Naive thymus-derived CD4-positive, alpha-beta T cell (primary cell): ENCODE measurements at regions not wholly inside any gene's neighbourhood (a gene's known extent, or its start where the extent isn't known, plus 50 kb on each side); places are given as distances from the start of the nearest gene placed in this dataset.

ENCODE experiments used
- ATAC-seq: fragments of 150-1000 bp; cut with Tn5 transposase; 2 replicates; pipeline ENCODE4 v1.10.0; 2021; ENCODE audit warnings: mild to moderate bottlenecking, moderate library complexity
- CTCF ChIA-PET: fragments of 350-600 bp; sonication (Branson Sonifier 250); formaldehyde crosslinking; loops from one replicate; lab custom pipeline; 2021; ENCODE audit warnings: antibody characterized with exemption; lab: Charles Lee
- POLR2A ChIA-PET: fragments of 350-600 bp; sonication (Branson Sonifier 250); formaldehyde crosslinking; loops from one replicate; lab custom pipeline; 2021; ENCODE audit warnings: antibody characterized with exemption, inconsistent platforms; lab: Charles Lee
- DNase-seq, 9 donors: peaks; one replicate each; pipeline versions ENCODE4 v3.0.0 to v3.0.0-alpha.2; 2020 to 2022; ENCODE audit warnings: mixed read lengths in 1 of 9
- H3K27ac ChIP-seq: one replicate; pipeline ENCODE4 v1.7.0; 2013; ENCODE audit warnings: mild to moderate bottlenecking, low read depth, low read length, moderate library complexity
- H3K27me3 ChIP-seq, 2 donors: one replicate each; pipeline ENCODE4 v1.7.0; 2013; ENCODE audit warnings: low read length in 2 of 2, mild to moderate bottlenecking in 2 of 2, moderate library complexity in 2 of 2; ENCODE audit not compliant: control insufficient read depth in 2 of 2, insufficient read depth in 2 of 2
- H3K36me3 ChIP-seq, 3 experiments: 1 replicate in 2 of 3; 2 replicates in 1 of 3; pipeline ENCODE4 v1.7.0; 2013; ENCODE audit warnings: low read length in 3 of 3, mild to moderate bottlenecking in 3 of 3, moderate library complexity in 1 of 3; ENCODE audit not compliant: insufficient read depth in 3 of 3, control insufficient read depth in 2 of 3
- H3K4me1 ChIP-seq, 2 donors: one replicate each; pipeline ENCODE4 v1.7.0; 2013; ENCODE audit warnings: low read length in 2 of 2, mild to moderate bottlenecking in 2 of 2, moderate library complexity in 1 of 2; ENCODE audit not compliant: control insufficient read depth in 2 of 2, insufficient read depth in 2 of 2
- H3K4me3 ChIP-seq: 2 replicates; pipeline ENCODE4 v1.7.0; 2013; ENCODE audit warnings: mild to moderate bottlenecking, low read length
- H3K9me3 ChIP-seq, 3 experiments: 1 replicate in 2 of 3; 2 replicates in 1 of 3; pipeline ENCODE4 v1.7.0; 2013; ENCODE audit warnings: low read length in 3 of 3; ENCODE audit not compliant: control insufficient read depth in 2 of 3
- H3K27ac Mint-ChIP-seq, 9 donors: one replicate each; pipeline ENCODE4 v1.8.0; 2020 to 2022; ENCODE audit warnings: mixed read lengths in 9 of 9, mild to moderate bottlenecking in 8 of 9, moderate library complexity in 5 of 9, inconsistent platforms in 2 of 9
- H3K27me3 Mint-ChIP-seq, 5 donors: one replicate each; pipeline ENCODE4 v1.8.0; 2021 to 2022; ENCODE audit warnings: mixed read lengths in 5 of 5, mild to moderate bottlenecking in 1 of 5
- H3K36me3 Mint-ChIP-seq, 5 donors: one replicate each; pipeline ENCODE4 v1.8.0; 2020 to 2022; ENCODE audit warnings: mixed read lengths in 5 of 5, mild to moderate bottlenecking in 3 of 5, inconsistent platforms in 1 of 5
- H3K4me1 Mint-ChIP-seq, 7 donors: one replicate each; pipeline ENCODE4 v1.8.0; 2020 to 2022; ENCODE audit warnings: mixed read lengths in 7 of 7, mild to moderate bottlenecking in 3 of 7, inconsistent platforms in 1 of 7
- H3K4me3 Mint-ChIP-seq, 10 donors: one replicate each; pipeline ENCODE4 v1.8.0; 2020 to 2022; ENCODE audit warnings: mild to moderate bottlenecking in 10 of 10, mixed read lengths in 10 of 10, moderate library complexity in 6 of 10, inconsistent platforms in 2 of 10
- H3K9me3 Mint-ChIP-seq, 11 donors: one replicate each; pipeline ENCODE4 v1.8.0; 2020 to 2022; ENCODE audit warnings: mixed read lengths in 11 of 11, mild to moderate bottlenecking in 4 of 11, inconsistent platforms in 1 of 11, moderate library complexity in 1 of 11
- intact Hi-C, 2 donors: fragments of 100-400 bp; cut with micrococcal nuclease; formaldehyde crosslinking; loops; one replicate each; pipeline ENCODE4 v1.15.1; 2023

- Mint-ChIP-seq H3K4me3 (no peak overlapping the region), H3K9me3 (peaks cover 0 to 4% (median 0%) of the 10 kb centered on the region in 11 donors), H3K27me3 (peaks cover 2 to 22% (median 12%) of the 10 kb centered on the region in 5 donors), H3K4me1 (no peaks in the 10 kb centered on the region), H3K36me3 (no peaks in the 10 kb centered on the region), H3K27ac (no peak overlapping the region)
- ATAC-seq (no peak), DNase-seq (no peak)
- H3K9me3 ChIP-seq = no peaks in the 10 kb centered on the region
- ChIA-PET POLR2A (no interaction called here), CTCF (no interaction called here)
- H3K27ac ChIP-seq = no peak overlapping the region
- intact Hi-C loops = no loop called here
- H3K4me1 ChIP-seq = no peaks in the 10 kb centered on the region
- no peaks in the 10 kb centered on the region for H3K36me3 ChIP-seq
- no peak overlapping the region for H3K4me3 ChIP-seq
- no peaks in the 10 kb centered on the region for H3K27me3 ChIP-seq
These were observed 375.6 kb downstream of the BCKDHB start for GRCh38 chr6:80482056-80482455.

- peaks cover 0 to 2% (median 0%) of the 10 kb centered on the region in 11 donors for H3K9me3 Mint-ChIP-seq
- H3K9me3 ChIP-seq = no peaks in the 10 kb centered on the region
- no peaks in the 10 kb centered on the region for H3K4me1 Mint-ChIP-seq
- no peak overlapping the region for H3K4me3 ChIP-seq
- no peak for DNase-seq
- no peaks in the 10 kb centered on the region for H3K4me1 ChIP-seq
- no peaks in the 10 kb centered on the region for H3K36me3 Mint-ChIP-seq
- ATAC-seq = no peak
- H3K4me3 Mint-ChIP-seq = no peak overlapping the region
- H3K36me3 ChIP-seq = no peaks in the 10 kb centered on the region
- CTCF ChIA-PET = no interaction called here
- no peaks in the 10 kb centered on the region for H3K27me3 ChIP-seq
- H3K27me3 Mint-ChIP-seq = peaks cover 0 to 22% (median 6%) of the 10 kb centered on the region in 5 donors
- no peak overlapping the region for H3K27ac Mint-ChIP-seq
- POLR2A ChIA-PET = no interaction called here
- H3K27ac ChIP-seq = no peak overlapping the region
- intact Hi-C loops = no loop called here
These were observed 374.1 kb downstream of the BCKDHB start for GRCh38 chr6:80480421-80481157.

- Mint-ChIP-seq H3K27me3 (peaks cover 0 to 10% (median 2%) of the 10 kb centered on the region in 5 donors), H3K9me3 (no peaks in the 10 kb centered on the region), H3K4me1 (no peaks in the 10 kb centered on the region), H3K36me3 (no peaks in the 10 kb centered on the region), H3K4me3 (no peak overlapping the region), H3K27ac (no peak overlapping the region)
- no peak overlapping the region for H3K27ac ChIP-seq
- no peaks in the 10 kb centered on the region for H3K4me1 ChIP-seq
- H3K9me3 ChIP-seq = no peaks in the 10 kb centered on the region
- no peaks in the 10 kb centered on the region for H3K36me3 ChIP-seq
- ATAC-seq (no peak), DNase-seq (no peak)
- H3K4me3 ChIP-seq = no peak overlapping the region
- intact Hi-C loops = no loop called here
- H3K27me3 ChIP-seq = no peaks in the 10 kb centered on the region
- POLR2A ChIA-PET = no interaction called here
- CTCF ChIA-PET = no interaction called here
These were observed 371.6 kb downstream of the BCKDHB start for GRCh38 chr6:80478030-80478429.

GRCh38 chr6:80477591-80477990 is 371.1 kb downstream of the BCKDHB start:
- intact Hi-C loops = no loop called here
- ATAC-seq = no peak
- POLR2A ChIA-PET = no interaction called here
- Histone ChIP-seq H3K36me3 (no peaks in the 10 kb centered on the region), H3K4me1 (no peaks in the 10 kb centered on the region), H3K27ac (no peak overlapping the region), H3K27me3 (no peaks in the 10 kb centered on the region), H3K9me3 (no peaks in the 10 kb centered on the region), H3K4me3 (no peak overlapping the region)
- Mint-ChIP-seq H3K4me3 (no peak overlapping the region), H3K4me1 (no peaks in the 10 kb centered on the region), H3K9me3 (no peaks in the 10 kb centered on the region), H3K36me3 (no peaks in the 10 kb centered on the region), H3K27me3 (peaks cover 0 to 9% (median 2%) of the 10 kb centered on the region in 5 donors), H3K27ac (no peak overlapping the region)
- CTCF ChIA-PET = no interaction called here
- no peak for DNase-seq

- DNase-seq (no peak), ATAC-seq (no peak)
- no peaks in the 10 kb centered on the region for H3K9me3 ChIP-seq
- Mint-ChIP-seq H3K27ac (no peak overlapping the region), H3K4me1 (no peaks in the 10 kb centered on the region), H3K27me3 (no peaks in the 10 kb centered on the region), H3K4me3 (no peak overlapping the region), H3K9me3 (no peaks in the 10 kb centered on the region), H3K36me3 (peaks cover 0 to 3% (median 0%) of the 10 kb centered on the region in 5 donors)
- H3K36me3 ChIP-seq = no peaks in the 10 kb centered on the region
- intact Hi-C loops = no loop called here
- H3K4me1 ChIP-seq = no peaks in the 10 kb centered on the region
- no peak overlapping the region for H3K27ac ChIP-seq
- H3K27me3 ChIP-seq = no peaks in the 10 kb centered on the region
- ChIA-PET CTCF (no interaction called here), POLR2A (no interaction called here)
- H3K4me3 ChIP-seq = no peak overlapping the region
These were observed 365.8 kb downstream of the BCKDHB start for GRCh38 chr6:80472271-80472670.

GRCh38 chr6:80469977-80470376 is 363.5 kb downstream of the BCKDHB start:
- no peak overlapping the region for H3K4me3 Mint-ChIP-seq
- intact Hi-C loops = no loop called here
- Histone ChIP-seq H3K4me3 (no peak overlapping the region), H3K36me3 (no peaks in the 10 kb centered on the region), H3K4me1 (no peaks in the 10 kb centered on the region), H3K9me3 (no peaks in the 10 kb centered on the region), H3K27me3 (no peaks in the 10 kb centered on the region), H3K27ac (no peak overlapping the region)
- ChIA-PET POLR2A (no interaction called here), CTCF (no interaction called here)
- no peaks in the 10 kb centered on the region for H3K9me3 Mint-ChIP-seq
- no peaks in the 10 kb centered on the region for H3K4me1 Mint-ChIP-seq
- peaks cover 0 to 3% (median 0%) of the 10 kb centered on the region in 5 donors for H3K36me3 Mint-ChIP-seq
- no peak overlapping the region for H3K27ac Mint-ChIP-seq
- DNase-seq = no peak
- ATAC-seq = no peak
- H3K27me3 Mint-ChIP-seq = no peaks in the 10 kb centered on the region

- ChIA-PET CTCF (no interaction called here), POLR2A (no interaction called here)
- no peak overlapping the region for H3K27ac Mint-ChIP-seq
- H3K27me3 Mint-ChIP-seq = no peaks in the 10 kb centered on the region
- Histone ChIP-seq H3K4me3 (no peak overlapping the region), H3K4me1 (no peaks in the 10 kb centered on the region), H3K36me3 (no peaks in the 10 kb centered on the region), H3K27ac (no peak overlapping the region), H3K9me3 (no peaks in the 10 kb centered on the region), H3K27me3 (no peaks in the 10 kb centered on the region)
- H3K4me3 Mint-ChIP-seq = no peak overlapping the region
- peaks cover 0 to 3% (median 0%) of the 10 kb centered on the region in 5 donors for H3K36me3 Mint-ChIP-seq
- DNase-seq (no peak), ATAC-seq (no peak)
- H3K9me3 Mint-ChIP-seq = no peaks in the 10 kb centered on the region
- no peaks in the 10 kb centered on the region for H3K4me1 Mint-ChIP-seq
- intact Hi-C loops = no loop called here
These were observed 361.9 kb downstream of the BCKDHB start for GRCh38 chr6:80468398-80468797.
